GM12878 (cell line): ENCODE measurements at regions not wholly inside any gene's neighbourhood (a gene's known extent, or its start where the extent isn't known, plus 50 kb on each side); places are given as distances from the start of the nearest gene placed in this dataset.

Source experiments
- ATAC-seq: fragments of 200-7000 bp; cut with Tn5 transposase; 3 replicates; pipeline ENCODE4 v1.9.1; 2020; ENCODE audit warnings: mild to moderate bottlenecking, moderate library complexity
- BruUV-seq: library from RNA; stranded (reverse); fragments of 400-500 nt; replicated peaks from 2 replicates; lab custom pipeline; 2021; lab: Mats Ljungman, UMichigan
- CTCF ChIA-PET: fragments of 300-600 bp; sonication (Branson Sonifier 250); formaldehyde crosslinking; extraction: SDS; loops from one replicate; lab custom pipeline; 2021; ENCODE audit warnings: inconsistent platforms; lab: Yijun Ruan, JAX
- POLR2A ChIA-PET: fragments of 350-600 bp; formaldehyde crosslinking; extraction: SDS; loops from one replicate; lab custom pipeline; 2021; ENCODE audit warnings: inconsistent platforms; lab: Charles Lee
- RAD21 ChIA-PET: fragments of 300-600 bp; sonication (Branson Sonifier 250); formaldehyde crosslinking; loops from one replicate; lab custom pipeline; 2023; ENCODE audit warnings: antibody characterized with exemption; ENCODE audit not compliant: unreplicated experiment; lab: Charles Lee
- SMC1A ChIA-PET: fragments of 300-600 bp; sonication (Branson Sonifier 250); formaldehyde crosslinking; loops from one replicate; lab custom pipeline; 2023; ENCODE audit not compliant: unreplicated experiment, uncharacterized antibody; lab: Charles Lee
- DNase-seq: peaks from one replicate; pipeline ENCODE4 v3.0.0-alpha.2; 2011; ENCODE audit warnings: low read depth, low spot score
- FAIRE-seq: peaks from 3 replicates; lab custom pipeline; 2011; peaks lifted over from hg19 to GRCh38; lab: Jason Lieb, UNC
- H2AFZ ChIP-seq: 2 replicates; pipeline ENCODE4 v1.6.0; 2011; ENCODE audit warnings: low read depth, low read length, control low read depth; ENCODE audit not compliant: control insufficient read depth
- H3K27ac ChIP-seq: 2 replicates; pipeline ENCODE4 v1.5.1; 2011; ENCODE audit warnings: control low read depth; ENCODE audit not compliant: control insufficient read depth, insufficient read depth
- H3K27me3 ChIP-seq, 2 experiments: replicated peaks in 1 of 2; 2 replicates each; pipeline versions ENCODE4 v1.6.0 to v1.6.1; 2011; ENCODE audit warnings: low read length in 1 of 2; ENCODE audit not compliant: control insufficient read depth in 2 of 2, insufficient read depth in 2 of 2
- H3K36me3 ChIP-seq, 2 experiments: 2 replicates each; pipeline ENCODE4 v1.5.1; 2011; ENCODE audit warnings: low read length in 1 of 2; ENCODE audit not compliant: control insufficient read depth in 2 of 2, insufficient read depth in 2 of 2
- H3K4me1 ChIP-seq: 2 replicates; pipeline ENCODE4 v1.6.1; 2011; ENCODE audit warnings: mild to moderate bottlenecking, low read length, moderate library complexity, mixed read lengths; ENCODE audit not compliant: control insufficient read depth, insufficient read depth
- H3K4me2 ChIP-seq: 2 replicates; pipeline ENCODE4 v1.6.0; 2011; ENCODE audit warnings: control low read depth; ENCODE audit not compliant: control insufficient read depth, insufficient read depth
- H3K4me3 ChIP-seq: fragments of 200-600 bp; sonication (generic); 2 replicates; pipeline ENCODE4 v1.5.1; 2016
- H3K79me2 ChIP-seq: 2 replicates; pipeline ENCODE4 v1.6.0; 2011; ENCODE audit warnings: low read length; ENCODE audit not compliant: control insufficient read depth, insufficient read depth
- H3K9ac ChIP-seq: 2 replicates; pipeline ENCODE4 v1.8.0; 2011; ENCODE audit warnings: low read length, control low read depth, mixed read lengths; ENCODE audit not compliant: control insufficient read depth, insufficient read depth
- H3K9me3 ChIP-seq: replicated peaks from 3 replicates; pipeline ENCODE4 v1.5.1; 2011; ENCODE audit warnings: mild to moderate bottlenecking, low read length; ENCODE audit not compliant: control insufficient read depth, insufficient read depth
- H4K20me1 ChIP-seq: 2 replicates; pipeline ENCODE4 v1.6.0; 2011; ENCODE audit not compliant: control insufficient read depth, insufficient read depth
- BCL11A ChIP-seq: IDR thresholded peaks from 2 replicates; pipeline ENCODE4 v1.6.1; 2011; ENCODE audit warnings: low read depth, low read length
- CREB1 ChIP-seq: IDR thresholded peaks from 2 replicates; pipeline ENCODE4 v1.6.1; 2012; ENCODE audit warnings: low read depth, mild to moderate bottlenecking, inconsistent platforms
- FOS ChIP-seq: IDR thresholded peaks from 3 replicates; pipeline ENCODE4 v1.6.1; 2011; ENCODE audit warnings: borderline replicate concordance; ENCODE audit not compliant: insufficient read length; ENCODE audit errors: extremely low read depth
- NFIC ChIP-seq: IDR thresholded peaks from 2 replicates; pipeline ENCODE4 v1.6.1; 2012; ENCODE audit warnings: low read depth, mild to moderate bottlenecking, inconsistent platforms, low read length, moderate library complexity
- PAX5 ChIP-seq: IDR thresholded peaks from 2 replicates; pipeline ENCODE4 v1.6.1; 2011; ENCODE audit warnings: low read depth, low read length, borderline replicate concordance
- RAD51 ChIP-seq: fragments of 450-650 bp; IDR thresholded peaks from 2 replicates; pipeline ENCODE4 v1.6.1; 2016; ENCODE audit warnings: moderate library complexity, mild to moderate bottlenecking, inconsistent platforms
- RB1 ChIP-seq: fragments of 450-650 bp; formaldehyde crosslinking; IDR thresholded peaks from 2 replicates; pipeline ENCODE4 v1.6.1; 2017; ENCODE audit warnings: mild to moderate bottlenecking, borderline replicate concordance
- SP1 ChIP-seq: IDR thresholded peaks from one replicate; pipeline ENCODE4 v1.6.1; 2011; ENCODE audit warnings: low read depth, low read length
- TCF7 ChIP-seq: IDR thresholded peaks from 2 replicates; pipeline ENCODE4 v1.6.1; 2014; ENCODE audit warnings: antibody characterized with exemption, borderline replicate concordance
- WRNIP1 ChIP-seq: IDR thresholded peaks from 2 replicates; pipeline ENCODE4 v1.6.1; 2011; ENCODE audit warnings: low read depth, low read length, improper control_type of control experiment, borderline replicate concordance
- ZNF207 ChIP-seq: fragments of 450-650 bp; IDR thresholded peaks from 2 replicates; pipeline ENCODE4 v1.6.1; 2014; ENCODE audit warnings: antibody characterized with exemption, mild to moderate bottlenecking, borderline replicate concordance
- WGBS: methylation state at CpG from one replicate; pipeline ENCODE4 v1.1.6; 2016; ENCODE audit warnings: low lambda C conversion rate; ENCODE audit not compliant: insufficient replicate concordance, insufficient coverage; ENCODE audit errors: missing lambda C conversion rate; 5-methylcytosine and 5-hydroxymethylcytosine counted together
- in situ Hi-C: fragments of 300-500 bp; cut with MboI; formaldehyde crosslinking; loops from 9 replicates; pipeline ENCODE4 v1.14.3; 2018; ENCODE audit warnings: mixed read lengths
- intact Hi-C: fragments of 100-400 bp; cut with micrococcal nuclease; formaldehyde crosslinking; loops from one replicate; pipeline ENCODE4 v1.14.2; 2022; ENCODE audit not compliant: unreplicated experiment
- TF ChIP-seq, protein P1 (sequence below): fragments of 450-650 bp; formaldehyde crosslinking; IDR thresholded peaks from 2 replicates; pipeline ENCODE4 v1.5.0; 2022; ENCODE audit warnings: mild to moderate bottlenecking, missing genetic modification characterization
- TF ChIP-seq, protein P2 (sequence below): IDR thresholded peaks from 2 replicates; pipeline ENCODE4 v1.6.1; 2012; ENCODE audit warnings: mild to moderate bottlenecking, low read depth, low read length
- TF ChIP-seq, protein P3 (sequence below): IDR thresholded peaks from 2 replicates; pipeline ENCODE4 v1.6.1; 2012; ENCODE audit warnings: low read depth, low read length, improper control_type of control experiment
- TF ChIP-seq, protein P4 (sequence below): fragments of 450-650 bp; formaldehyde crosslinking; IDR thresholded peaks from 2 replicates; pipeline ENCODE4 v1.4.0; 2022; ENCODE audit warnings: mild to moderate bottlenecking, moderate library complexity

DNA sequence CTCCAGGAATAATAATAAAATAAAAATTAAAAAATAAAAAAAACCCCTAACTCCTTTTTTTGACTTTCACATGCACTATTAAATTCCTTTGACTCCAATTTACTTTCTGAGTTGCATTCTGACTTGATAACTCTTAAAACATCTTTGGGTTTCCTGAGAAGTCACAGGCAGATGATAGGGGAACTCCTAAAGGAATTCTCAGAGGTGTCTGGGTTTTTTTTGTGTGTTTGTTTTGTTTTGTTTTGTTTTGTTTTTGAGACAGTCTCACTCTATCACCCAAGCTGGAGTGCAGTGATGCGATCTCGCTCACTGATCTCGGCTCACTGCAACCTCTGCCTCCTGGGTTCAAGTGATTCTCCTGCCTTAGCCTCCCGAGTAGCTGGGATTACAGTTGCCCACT is 52.7 kb upstream of the APBB1IP start:
- ChIA-PET POLR2A (interaction anchor here (0.6 to 1.4 kb wide), 3 partner anchors 9 to 142 kb away, joined by 3 to 5 read pairs (median 3); no protein-coding TSS in a partner anchor), SMC1A (interaction anchor here (0.8 to 3.6 kb wide), 10 partner anchors 9 to 83 kb away, joined by 3 to 13 read pairs (median 4); no protein-coding TSS in a partner anchor), CTCF (interaction anchor here (1.1 to 1.2 kb wide), 2 partner anchors 13 to 56 kb away, joined by 4 to 10 read pairs; no protein-coding TSS in a partner anchor), RAD21 (interaction anchor here (0.8 to 1.6 kb wide), 3 partner anchors 17 to 64 kb away, joined by 3 to 6 read pairs (median 3); no protein-coding TSS in a partner anchor)
- Histone ChIP-seq H3K4me3 (no peak overlapping the region), H3K27me3 (no peaks in the 10 kb centered on the region), H3K4me1 (peaks cover 19% of the 10 kb centered on the region), H3K36me3 (no peaks in the 10 kb centered on the region), H3K9me3 (peaks cover 6% of the 10 kb centered on the region), H3K4me2 (peak overlapping the region; percentile 19; the same call in 1 of the 2 replicates), H2AFZ (no peak overlapping the region), H4K20me1 (no peaks in the 10 kb centered on the region), H3K27ac (peak overlapping the region; percentile 38; the same call in 1 of the 2 replicates), H3K9ac (no peak overlapping the region), H3K79me2 (no peaks in the 10 kb centered on the region)
- FAIRE-seq (no peak), ATAC-seq (peak; percentile 78), DNase-seq (no peak)
- intact Hi-C loops (no loop called here), in situ Hi-C loops (no loop called here)
- BruUV-seq = no TSS peak
- 2% methylated on average over 4 of the region's 4 CpGs for WGBS
- TF ChIP-seq NFIC = peak; percentile 71
- TF ChIP-seq WRNIP1 = no peak
- TF ChIP-seq SP1 = no peak
- TF ChIP-seq TCF7 = no peak
- TF ChIP-seq, protein P1, sequence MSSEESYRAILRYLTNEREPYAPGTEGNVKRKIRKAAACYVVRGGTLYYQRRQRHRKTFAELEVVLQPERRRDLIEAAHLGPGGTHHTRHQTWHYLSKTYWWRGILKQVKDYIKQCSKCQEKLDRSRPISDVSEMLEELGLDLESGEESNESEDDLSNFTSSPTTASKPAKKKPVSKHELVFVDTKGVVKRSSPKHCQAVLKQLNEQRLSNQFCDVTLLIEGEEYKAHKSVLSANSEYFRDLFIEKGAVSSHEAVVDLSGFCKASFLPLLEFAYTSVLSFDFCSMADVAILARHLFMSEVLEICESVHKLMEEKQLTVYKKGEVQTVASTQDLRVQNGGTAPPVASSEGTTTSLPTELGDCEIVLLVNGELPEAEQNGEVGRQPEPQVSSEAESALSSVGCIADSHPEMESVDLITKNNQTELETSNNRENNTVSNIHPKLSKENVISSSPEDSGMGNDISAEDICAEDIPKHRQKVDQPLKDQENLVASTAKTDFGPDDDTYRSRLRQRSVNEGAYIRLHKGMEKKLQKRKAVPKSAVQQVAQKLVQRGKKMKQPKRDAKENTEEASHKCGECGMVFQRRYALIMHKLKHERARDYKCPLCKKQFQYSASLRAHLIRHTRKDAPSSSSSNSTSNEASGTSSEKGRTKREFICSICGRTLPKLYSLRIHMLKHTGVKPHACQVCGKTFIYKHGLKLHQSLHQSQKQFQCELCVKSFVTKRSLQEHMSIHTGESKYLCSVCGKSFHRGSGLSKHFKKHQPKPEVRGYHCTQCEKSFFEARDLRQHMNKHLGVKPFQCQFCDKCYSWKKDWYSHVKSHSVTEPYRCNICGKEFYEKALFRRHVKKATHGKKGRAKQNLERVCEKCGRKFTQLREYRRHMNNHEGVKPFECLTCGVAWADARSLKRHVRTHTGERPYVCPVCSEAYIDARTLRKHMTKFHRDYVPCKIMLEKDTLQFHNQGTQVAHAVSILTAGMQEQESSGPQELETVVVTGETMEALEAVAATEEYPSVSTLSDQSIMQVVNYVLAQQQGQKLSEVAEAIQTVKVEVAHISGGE (CRISPR knock-in tag) = no peak
- no peak for TF ChIP-seq ZNF207
- TF ChIP-seq BCL11A = no peak
- TF ChIP-seq, protein P2, sequence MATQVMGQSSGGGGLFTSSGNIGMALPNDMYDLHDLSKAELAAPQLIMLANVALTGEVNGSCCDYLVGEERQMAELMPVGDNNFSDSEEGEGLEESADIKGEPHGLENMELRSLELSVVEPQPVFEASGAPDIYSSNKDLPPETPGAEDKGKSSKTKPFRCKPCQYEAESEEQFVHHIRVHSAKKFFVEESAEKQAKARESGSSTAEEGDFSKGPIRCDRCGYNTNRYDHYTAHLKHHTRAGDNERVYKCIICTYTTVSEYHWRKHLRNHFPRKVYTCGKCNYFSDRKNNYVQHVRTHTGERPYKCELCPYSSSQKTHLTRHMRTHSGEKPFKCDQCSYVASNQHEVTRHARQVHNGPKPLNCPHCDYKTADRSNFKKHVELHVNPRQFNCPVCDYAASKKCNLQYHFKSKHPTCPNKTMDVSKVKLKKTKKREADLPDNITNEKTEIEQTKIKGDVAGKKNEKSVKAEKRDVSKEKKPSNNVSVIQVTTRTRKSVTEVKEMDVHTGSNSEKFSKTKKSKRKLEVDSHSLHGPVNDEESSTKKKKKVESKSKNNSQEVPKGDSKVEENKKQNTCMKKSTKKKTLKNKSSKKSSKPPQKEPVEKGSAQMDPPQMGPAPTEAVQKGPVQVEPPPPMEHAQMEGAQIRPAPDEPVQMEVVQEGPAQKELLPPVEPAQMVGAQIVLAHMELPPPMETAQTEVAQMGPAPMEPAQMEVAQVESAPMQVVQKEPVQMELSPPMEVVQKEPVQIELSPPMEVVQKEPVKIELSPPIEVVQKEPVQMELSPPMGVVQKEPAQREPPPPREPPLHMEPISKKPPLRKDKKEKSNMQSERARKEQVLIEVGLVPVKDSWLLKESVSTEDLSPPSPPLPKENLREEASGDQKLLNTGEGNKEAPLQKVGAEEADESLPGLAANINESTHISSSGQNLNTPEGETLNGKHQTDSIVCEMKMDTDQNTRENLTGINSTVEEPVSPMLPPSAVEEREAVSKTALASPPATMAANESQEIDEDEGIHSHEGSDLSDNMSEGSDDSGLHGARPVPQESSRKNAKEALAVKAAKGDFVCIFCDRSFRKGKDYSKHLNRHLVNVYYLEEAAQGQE = no peak
- TF ChIP-seq RB1 = no peak
- TF ChIP-seq RAD51 = no peak
- no peak for TF ChIP-seq PAX5
- no peak for TF ChIP-seq FOS
- no peak for TF ChIP-seq CREB1
- TF ChIP-seq, protein P3, sequence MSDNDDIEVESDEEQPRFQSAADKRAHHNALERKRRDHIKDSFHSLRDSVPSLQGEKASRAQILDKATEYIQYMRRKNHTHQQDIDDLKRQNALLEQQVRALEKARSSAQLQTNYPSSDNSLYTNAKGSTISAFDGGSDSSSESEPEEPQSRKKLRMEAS = no peak
- TF ChIP-seq, protein P4, sequence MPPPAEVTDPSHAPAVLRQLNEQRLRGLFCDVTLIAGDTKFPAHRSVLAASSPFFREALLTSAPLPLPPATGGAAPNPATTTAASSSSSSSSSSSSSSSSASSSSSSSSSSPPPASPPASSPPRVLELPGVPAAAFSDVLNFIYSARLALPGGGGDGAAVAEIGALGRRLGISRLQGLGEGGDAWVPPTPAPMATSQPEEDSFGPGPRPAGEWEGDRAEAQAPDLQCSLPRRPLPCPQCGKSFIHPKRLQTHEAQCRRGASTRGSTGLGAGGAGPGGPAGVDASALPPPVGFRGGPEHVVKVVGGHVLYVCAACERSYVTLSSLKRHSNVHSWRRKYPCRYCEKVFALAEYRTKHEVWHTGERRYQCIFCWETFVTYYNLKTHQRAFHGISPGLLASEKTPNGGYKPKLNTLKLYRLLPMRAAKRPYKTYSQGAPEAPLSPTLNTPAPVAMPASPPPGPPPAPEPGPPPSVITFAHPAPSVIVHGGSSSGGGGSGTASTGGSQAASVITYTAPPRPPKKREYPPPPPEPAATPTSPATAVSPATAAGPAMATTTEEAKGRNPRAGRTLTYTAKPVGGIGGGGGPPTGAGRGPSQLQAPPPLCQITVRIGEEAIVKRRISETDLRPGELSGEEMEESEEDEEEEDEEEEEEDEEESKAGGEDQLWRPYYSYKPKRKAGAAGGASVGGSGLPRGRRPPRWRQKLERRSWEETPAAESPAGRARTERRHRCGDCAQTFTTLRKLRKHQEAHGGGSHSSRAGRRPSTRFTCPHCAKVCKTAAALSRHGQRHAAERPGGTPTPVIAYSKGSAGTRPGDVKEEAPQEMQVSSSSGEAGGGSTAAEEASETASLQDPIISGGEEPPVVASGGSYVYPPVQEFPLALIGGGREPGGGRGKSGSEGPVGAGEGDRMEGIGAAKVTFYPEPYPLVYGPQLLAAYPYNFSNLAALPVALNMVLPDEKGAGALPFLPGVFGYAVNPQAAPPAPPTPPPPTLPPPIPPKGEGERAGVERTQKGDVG (CRISPR knock-in tag) = no peak
